Epithelial cell of proximal tubule (primary cell): ENCODE measurements at regions not wholly inside any gene's neighbourhood (a gene's known extent, or its start where the extent isn't known, plus 50 kb on each side); places are given as distances from the start of the nearest gene placed in this dataset.
"Not testable (repeated sequence)": the region's sequence is repeated elsewhere in the genome, so short reads cannot be mapped to it uniquely, and the experiment has no call there.

Experiments used
- DNase-seq: peaks from one replicate; pipeline ENCODE4 v3.0.0-alpha.2; 2011; ENCODE audit warnings: low read depth
- H3K4me3 ChIP-seq: 2 replicates; pipeline ENCODE4 v1.5.1; 2011; ENCODE audit warnings: low read depth, mild to moderate bottlenecking, low read length
- CTCF ChIP-seq: conservative IDR thresholded peaks from 2 replicates; pipeline ENCODE4 v1.5.1; 2012; ENCODE audit warnings: low read depth, mild to moderate bottlenecking, low read length

DNA sequence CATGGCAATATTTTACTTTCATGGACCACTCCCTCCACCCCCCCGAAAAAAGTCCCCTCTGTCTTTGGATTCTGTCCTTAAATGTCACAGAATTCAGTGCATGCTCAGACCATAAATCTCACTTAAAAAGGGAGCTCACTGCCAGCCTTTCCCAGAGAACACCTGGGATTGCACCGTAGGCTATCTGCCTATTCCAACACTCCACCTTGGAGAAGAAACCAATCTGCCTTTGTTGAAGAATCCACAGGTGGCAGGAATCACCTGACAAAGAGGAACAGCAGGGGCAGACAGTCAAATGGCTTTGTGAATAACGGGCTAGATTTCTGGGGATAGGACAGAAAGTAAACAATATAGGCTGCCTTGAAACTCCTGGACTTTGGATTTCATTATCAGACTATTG, 306.7 kb upstream of the BRINP1 start:
- no peak overlapping the region for H3K4me3 ChIP-seq
- no peak for TF ChIP-seq CTCF
- no peak for DNase-seq

GRCh38 chr9:119672763-119673162, 303.5 kb upstream of the BRINP1 start:
- H3K4me3 ChIP-seq, DNase-seq: not testable (repeated sequence)

DNA sequence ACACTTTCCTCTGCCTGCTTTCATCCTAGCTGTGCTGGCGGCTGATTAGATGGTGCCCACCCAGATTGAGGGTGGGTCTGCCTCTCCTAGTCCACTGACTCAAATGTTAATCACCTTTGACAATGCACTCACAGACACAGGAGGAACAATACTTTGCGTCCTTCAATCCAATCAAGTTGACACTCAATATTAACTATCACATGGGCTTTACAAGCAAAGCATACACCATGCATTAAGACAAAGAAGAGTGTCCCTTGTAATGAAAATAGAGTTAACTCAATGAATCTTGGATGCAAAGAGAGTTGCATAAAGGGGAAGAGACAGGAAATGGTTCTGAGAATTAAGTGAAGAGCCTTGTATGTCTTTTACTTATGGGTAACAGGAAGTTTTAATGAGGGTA, 298.7 kb upstream of the BRINP1 start:
- no peak for DNase-seq
- H3K4me3 ChIP-seq = no peak overlapping the region
- TF ChIP-seq CTCF = no peak

DNA sequence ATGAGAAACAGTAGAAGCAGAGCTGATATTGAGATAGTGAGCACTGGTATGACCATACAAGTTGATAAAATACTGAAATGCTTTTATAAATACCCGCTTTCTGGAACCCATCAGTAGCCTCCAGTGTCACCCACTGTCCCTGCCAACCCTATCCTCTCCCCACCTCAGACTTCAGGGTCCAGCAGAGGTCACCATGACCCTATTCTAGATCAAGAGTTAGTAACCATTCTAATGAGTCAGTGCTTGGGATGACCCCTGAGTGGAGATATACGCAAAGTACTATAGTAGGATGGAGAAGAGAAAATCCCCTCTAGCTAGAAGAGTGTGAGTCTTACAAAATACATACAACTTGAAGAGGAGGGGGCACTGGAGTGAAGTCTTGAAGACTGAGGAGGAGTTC, 297.9 kb upstream of the BRINP1 start:
- no peak for TF ChIP-seq CTCF
- no peak for DNase-seq

GRCh38 chr9:119662329-119662728, 293.1 kb upstream of the BRINP1 start:
- no peak overlapping the region for H3K4me3 ChIP-seq
- TF ChIP-seq CTCF = no peak
- no peak for DNase-seq

More for the DNA sequence above, 297.9 kb upstream of the BRINP1 start:
- H3K4me3 ChIP-seq = no peak overlapping the region

DNA sequence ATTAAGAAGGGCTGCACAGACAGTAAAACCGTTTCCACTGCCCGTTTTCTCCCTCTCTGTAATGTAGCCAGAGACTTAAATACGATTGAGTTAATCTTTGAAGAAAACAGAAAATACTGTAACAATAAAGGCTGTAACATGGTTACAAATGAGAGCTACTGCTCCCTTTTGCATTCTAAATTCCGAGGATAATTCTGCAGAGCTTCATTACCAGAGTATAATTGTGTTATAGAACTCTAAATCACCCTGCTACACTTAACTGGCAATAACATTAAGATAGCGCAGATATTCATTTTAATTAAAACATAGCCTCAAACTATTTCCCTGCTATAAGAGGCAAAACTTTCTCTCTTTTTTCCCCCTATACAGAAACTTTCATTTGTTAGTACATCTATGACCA, 283.7 kb upstream of the BRINP1 start:
- no peak for DNase-seq
- no peak for TF ChIP-seq CTCF
- no peak overlapping the region for H3K4me3 ChIP-seq

GRCh38 chr9:119649205-119649604, 280.0 kb upstream of the BRINP1 start:
- no peak overlapping the region for H3K4me3 ChIP-seq
- TF ChIP-seq CTCF = no peak
- no peak for DNase-seq
